ENCODE measurements at regions not wholly inside any gene's neighbourhood (a gene's known extent, or its start where the extent isn't known, plus 50 kb on each side); places are given as distances from the start of the nearest gene placed in this dataset.

DNA sequence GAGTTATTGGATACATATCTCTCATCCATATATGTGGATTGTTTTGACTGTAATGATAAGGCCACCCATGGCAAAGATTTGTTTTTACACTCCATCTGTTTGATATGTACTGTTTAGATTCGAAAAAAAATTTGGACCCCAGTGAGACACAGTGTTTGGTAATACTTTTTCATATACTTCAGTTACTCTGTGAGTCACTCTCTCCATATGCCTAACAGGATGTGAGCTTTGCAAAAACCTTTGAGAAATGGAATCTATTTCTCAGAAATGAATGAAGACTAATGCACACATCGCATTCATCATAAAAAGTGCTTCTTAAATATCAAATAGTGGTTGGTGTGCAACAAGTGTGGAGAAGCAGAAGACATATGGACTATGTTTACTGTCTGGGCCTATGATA is 781.5 kb downstream of the SLC6A15 start:
- no TSS peak for BruUV-seq (replicated peaks)

DNA sequence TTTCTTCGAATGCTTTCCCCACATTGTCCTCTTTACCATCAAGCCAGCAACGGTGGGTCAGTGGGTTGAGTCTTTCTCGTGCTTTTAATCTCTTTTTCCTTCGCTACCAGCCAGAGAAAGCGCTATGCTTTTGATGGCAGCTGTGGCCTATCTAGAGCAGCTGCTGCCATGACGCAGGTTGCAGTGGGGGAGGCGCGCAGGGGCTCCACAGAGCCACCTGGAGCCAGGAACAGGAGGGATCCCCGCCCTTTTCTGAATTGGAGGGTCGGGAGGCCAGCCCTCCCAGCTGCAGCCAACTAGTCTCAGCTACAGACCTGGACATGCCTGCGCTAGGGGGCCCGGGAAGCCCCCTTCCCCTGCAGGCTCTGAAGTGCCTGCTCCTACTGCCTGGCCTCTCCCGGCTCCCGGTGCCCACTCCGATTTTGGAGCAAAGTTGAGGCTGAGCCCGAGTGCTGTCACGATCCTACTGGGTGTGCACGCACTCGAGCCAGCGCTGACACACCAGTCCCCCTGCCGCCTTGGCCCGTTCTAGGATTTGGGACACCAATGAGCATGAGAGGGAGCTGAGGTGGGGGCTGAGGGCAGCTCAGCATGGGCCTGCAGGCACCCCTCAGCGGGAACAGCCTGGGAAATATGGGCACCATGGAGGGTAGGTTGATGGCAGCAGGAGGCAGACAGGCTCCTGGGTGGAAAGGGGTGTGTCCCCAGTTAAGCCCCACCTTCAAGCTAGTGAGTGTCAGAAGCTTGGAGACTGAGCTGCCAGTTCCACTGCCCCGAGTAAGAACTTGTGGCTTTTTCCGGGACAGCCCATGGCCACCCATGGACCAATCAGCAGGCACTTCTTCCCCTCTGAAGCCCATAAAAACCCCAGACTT is 784.2 kb downstream of the SLC6A15 start:
- H3K27me3 Mint-ChIP-seq (ENCODE audit: unreplicated experiment), result no peaks in the 10 kb centered on the region
- no peaks in the 10 kb centered on the region for H3K4me1 Mint-ChIP-seq (ENCODE audit: low read depth, unreplicated experiment)
- no TSS peak for BruUV-seq (replicated peaks)
- intact Hi-C loops (cut with micrococcal nuclease; ENCODE audit: unreplicated experiment), result no loop called here
- DNase-seq, result no peak
- TF ChIP-seq, protein P1, sequence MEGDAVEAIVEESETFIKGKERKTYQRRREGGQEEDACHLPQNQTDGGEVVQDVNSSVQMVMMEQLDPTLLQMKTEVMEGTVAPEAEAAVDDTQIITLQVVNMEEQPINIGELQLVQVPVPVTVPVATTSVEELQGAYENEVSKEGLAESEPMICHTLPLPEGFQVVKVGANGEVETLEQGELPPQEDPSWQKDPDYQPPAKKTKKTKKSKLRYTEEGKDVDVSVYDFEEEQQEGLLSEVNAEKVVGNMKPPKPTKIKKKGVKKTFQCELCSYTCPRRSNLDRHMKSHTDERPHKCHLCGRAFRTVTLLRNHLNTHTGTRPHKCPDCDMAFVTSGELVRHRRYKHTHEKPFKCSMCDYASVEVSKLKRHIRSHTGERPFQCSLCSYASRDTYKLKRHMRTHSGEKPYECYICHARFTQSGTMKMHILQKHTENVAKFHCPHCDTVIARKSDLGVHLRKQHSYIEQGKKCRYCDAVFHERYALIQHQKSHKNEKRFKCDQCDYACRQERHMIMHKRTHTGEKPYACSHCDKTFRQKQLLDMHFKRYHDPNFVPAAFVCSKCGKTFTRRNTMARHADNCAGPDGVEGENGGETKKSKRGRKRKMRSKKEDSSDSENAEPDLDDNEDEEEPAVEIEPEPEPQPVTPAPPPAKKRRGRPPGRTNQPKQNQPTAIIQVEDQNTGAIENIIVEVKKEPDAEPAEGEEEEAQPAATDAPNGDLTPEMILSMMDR (IDR thresholded peaks at IDR 0.05; ENCODE audit: unreplicated experiment), result no peak
- H3K4me3 Mint-ChIP-seq (ENCODE audit: low read depth, unreplicated experiment), result no peak overlapping the region
- H3K27ac Mint-ChIP-seq (ENCODE audit: unreplicated experiment), result no peak overlapping the region
- no peaks in the 10 kb centered on the region for H3K9me3 Mint-ChIP-seq (ENCODE audit: low read depth, unreplicated experiment)
- CTCF ChIA-PET, result no interaction called here
- H3K36me3 Mint-ChIP-seq (ENCODE audit: insufficient read depth, unreplicated experiment), result no peaks in the 10 kb centered on the region

More for the DNA sequence above, 781.5 kb downstream of the SLC6A15 start:
- no peaks in the 10 kb centered on the region for H3K36me3 Mint-ChIP-seq (ENCODE audit: insufficient read depth, unreplicated experiment)
- no peaks in the 10 kb centered on the region for H3K9me3 Mint-ChIP-seq (ENCODE audit: low read depth, unreplicated experiment)
- DNase-seq, result no peak
- H3K4me1 Mint-ChIP-seq (ENCODE audit: low read depth, unreplicated experiment), result no peaks in the 10 kb centered on the region
- TF ChIP-seq, protein P1 (IDR thresholded peaks at IDR 0.05; ENCODE audit: unreplicated experiment), result no peak
- H3K27me3 Mint-ChIP-seq (ENCODE audit: unreplicated experiment), result no peaks in the 10 kb centered on the region
- H3K27ac Mint-ChIP-seq (ENCODE audit: unreplicated experiment), result no peak overlapping the region
- intact Hi-C loops (cut with micrococcal nuclease; ENCODE audit: unreplicated experiment), result no loop called here
- CTCF ChIA-PET, result no interaction called here
- no peak overlapping the region for H3K4me3 Mint-ChIP-seq (ENCODE audit: low read depth, unreplicated experiment)

DNA sequence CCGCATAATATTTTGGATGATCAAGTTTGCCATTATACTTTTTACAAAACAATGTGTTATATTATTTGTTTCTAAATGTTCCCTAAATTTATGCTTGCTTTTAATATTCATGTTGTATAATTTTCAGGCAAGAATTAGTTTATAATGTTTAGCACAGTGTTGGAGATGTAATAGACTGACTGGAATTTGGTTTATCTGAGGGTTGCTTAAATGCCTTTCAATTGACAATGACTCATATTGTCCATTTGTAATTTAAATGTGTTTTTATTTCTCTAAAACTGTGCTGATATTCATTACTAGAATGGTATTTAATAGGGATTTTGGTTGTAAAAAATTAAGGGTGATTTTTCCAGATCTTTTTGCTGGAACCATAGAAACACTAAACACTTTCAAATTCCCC is 788.4 kb downstream of the SLC6A15 start:
- Mint-ChIP-seq H3K4me3 (ENCODE audit: low read depth, unreplicated experiment) (no peak overlapping the region), H3K36me3 (ENCODE audit: insufficient read depth, unreplicated experiment) (no peaks in the 10 kb centered on the region), H3K4me1 (ENCODE audit: low read depth, unreplicated experiment) (no peaks in the 10 kb centered on the region), H3K27me3 (ENCODE audit: unreplicated experiment) (no peaks in the 10 kb centered on the region), H3K9me3 (ENCODE audit: low read depth, unreplicated experiment) (peaks cover 3% of the 10 kb centered on the region), H3K27ac (ENCODE audit: unreplicated experiment) (no peak overlapping the region)
- intact Hi-C loops (cut with micrococcal nuclease; ENCODE audit: unreplicated experiment), result no loop called here
- BruUV-seq (replicated peaks), result no TSS peak
- TF ChIP-seq, protein P1 (IDR thresholded peaks at IDR 0.05; ENCODE audit: unreplicated experiment), result no peak
- CTCF ChIA-PET, result interaction anchor here (0.7 kb wide), 1 partner anchor 11 kb away, joined by 3 read pairs; no protein-coding TSS in a partner anchor
- no peak for DNase-seq

DNA sequence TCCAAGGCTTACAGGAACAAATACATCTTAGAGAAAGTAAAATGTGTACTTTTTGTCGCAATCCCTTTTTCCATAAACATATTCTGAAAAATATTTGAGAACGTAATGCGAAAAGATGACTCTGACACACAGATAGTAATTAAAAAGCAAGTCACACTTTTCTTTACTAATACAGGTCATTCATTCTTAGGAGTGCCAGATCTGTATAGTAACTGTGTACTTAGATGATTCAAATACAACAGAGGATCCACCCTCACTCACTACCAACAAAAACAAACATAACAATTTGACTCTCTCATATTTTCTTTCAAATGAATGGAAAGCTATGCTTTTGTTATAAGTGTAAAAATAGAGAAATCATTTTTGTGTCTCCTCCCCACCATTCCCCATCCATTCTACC is 795.4 kb downstream of the SLC6A15 start:
- no peak for DNase-seq

More for the DNA sequence above, 795.4 kb downstream of the SLC6A15 start:
- no TSS peak for BruUV-seq (replicated peaks)
- TF ChIP-seq, protein P1 (IDR thresholded peaks at IDR 0.05; ENCODE audit: unreplicated experiment), result no peak
- Mint-ChIP-seq H3K27ac (ENCODE audit: unreplicated experiment) (no peak overlapping the region), H3K9me3 (ENCODE audit: low read depth, unreplicated experiment) (peaks cover 6% of the 10 kb centered on the region), H3K4me3 (ENCODE audit: low read depth, unreplicated experiment) (no peak overlapping the region), H3K4me1 (ENCODE audit: low read depth, unreplicated experiment) (no peaks in the 10 kb centered on the region), H3K27me3 (ENCODE audit: unreplicated experiment) (no peaks in the 10 kb centered on the region), H3K36me3 (ENCODE audit: insufficient read depth, unreplicated experiment) (no peaks in the 10 kb centered on the region)
- intact Hi-C loops (cut with micrococcal nuclease; ENCODE audit: unreplicated experiment), result no loop called here
- CTCF ChIA-PET, result no interaction called here
